Fibroblast of lung (primary cell): ENCODE measurements at regions not wholly inside any gene's neighbourhood (a gene's known extent, or its start where the extent isn't known, plus 50 kb on each side); places are given as distances from the start of the nearest gene placed in this dataset.

Source experiments
- DNase-seq, 2 donors: peaks; one replicate each; pipeline versions ENCODE4 v3.0.0 to v3.0.0-alpha.2; 2010; ENCODE audit warnings: low read depth in 2 of 2
- H2AFZ ChIP-seq: 2 replicates; pipeline ENCODE4 v1.5.1; 2012; ENCODE audit warnings: low read length, control low read depth, inconsistent platforms
- H3K27ac ChIP-seq: 2 replicates; pipeline ENCODE4 v1.5.1; 2011; ENCODE audit warnings: low read length, control low read depth; ENCODE audit not compliant: insufficient read depth
- H3K27me3 ChIP-seq: 2 replicates; pipeline ENCODE4 v1.5.1; 2011; ENCODE audit warnings: mild to moderate bottlenecking, low read length; ENCODE audit not compliant: control insufficient read depth, insufficient read depth
- H3K36me3 ChIP-seq: 2 replicates; pipeline ENCODE4 v1.5.1; 2011; ENCODE audit warnings: low read length; ENCODE audit not compliant: control insufficient read depth, insufficient read depth
- H3K4me1 ChIP-seq: 2 replicates; pipeline ENCODE4 v1.5.1; 2011; ENCODE audit warnings: low read length; ENCODE audit not compliant: control insufficient read depth, insufficient read depth; ENCODE audit errors: extremely low read depth
- H3K4me2 ChIP-seq: 2 replicates; pipeline ENCODE4 v1.5.1; 2011; ENCODE audit warnings: low read length, control low read depth; ENCODE audit not compliant: insufficient read depth; ENCODE audit errors: extremely low read depth
- H3K4me3 ChIP-seq, 4 experiments: fragments of 200-600 bp in 1 of 4; sonication (generic) in 1 of 4; replicated peaks in 1 of 4; 2 replicates each; pipeline ENCODE4 v1.5.1; 2011 to 2016; ENCODE audit warnings: low read length in 4 of 4, low read depth in 3 of 4, mild to moderate bottlenecking in 3 of 4, control low read depth in 2 of 4, inconsistent platforms in 1 of 4, mixed read lengths in 1 of 4; ENCODE audit not compliant: insufficient read depth in 1 of 4; ENCODE audit errors: control extremely low read depth in 1 of 4
- H3K79me2 ChIP-seq: 2 replicates; pipeline ENCODE4 v1.5.1; 2012; ENCODE audit warnings: mild to moderate bottlenecking, low read length, inconsistent platforms; ENCODE audit not compliant: control insufficient read depth, insufficient read depth
- H3K9ac ChIP-seq: 2 replicates; pipeline ENCODE4 v1.5.1; 2011; ENCODE audit warnings: mild to moderate bottlenecking, low read length, control low read depth; ENCODE audit not compliant: insufficient read depth
- H3K9me3 ChIP-seq: 2 replicates; pipeline ENCODE4 v1.5.1; 2012; ENCODE audit warnings: low read depth, low read length; ENCODE audit not compliant: control insufficient read depth, insufficient read depth
- H4K20me1 ChIP-seq: 2 replicates; pipeline ENCODE4 v1.5.1; 2011; ENCODE audit warnings: low read length; ENCODE audit not compliant: control insufficient read depth, insufficient read depth; ENCODE audit errors: extremely low read depth
- EZH2 ChIP-seq: IDR thresholded peaks from 2 replicates; pipeline ENCODE4 v1.5.1; 2012; ENCODE audit warnings: low read length, control low read depth, mild to moderate bottlenecking; ENCODE audit errors: missing control alignments
- TF ChIP-seq, protein P1 (sequence below), 2 donors: IDR thresholded peaks in 1 of 2; conservative IDR thresholded peaks in 1 of 2; 1 replicate in 1 of 2; 2 replicates in 1 of 2; pipeline ENCODE4 v1.5.1; 2011 to 2012; ENCODE audit warnings: low read length in 2 of 2, control low read depth in 1 of 2, inconsistent platforms in 1 of 2, low read depth in 1 of 2, mild to moderate bottlenecking in 1 of 2

DNA sequence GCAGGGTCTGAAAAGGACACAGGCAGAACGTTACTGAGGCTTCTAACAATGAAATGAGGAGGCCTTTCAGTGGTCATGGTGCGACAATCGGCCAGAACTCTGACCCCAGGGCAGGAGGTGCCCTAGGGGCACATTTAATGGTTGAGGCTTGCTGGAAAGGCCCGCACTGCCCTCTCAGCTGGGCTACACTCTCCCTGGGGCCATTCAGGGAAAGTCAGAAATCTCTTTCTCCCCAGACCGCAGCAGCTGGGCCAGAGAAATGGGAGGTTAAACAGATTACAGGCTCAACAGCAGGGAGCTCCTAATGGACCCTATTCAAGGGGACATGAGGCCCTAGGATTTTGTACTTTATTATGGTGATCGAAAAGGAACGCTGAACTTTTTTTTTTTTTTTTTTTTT lies 85.6 kb upstream of the FGFR2 start:
- H3K9me3 ChIP-seq, result no peaks in the 10 kb centered on the region
- H2AFZ ChIP-seq, result no peak overlapping the region
- H4K20me1 ChIP-seq, result no peaks in the 10 kb centered on the region
- H3K27ac ChIP-seq, result no peak overlapping the region
- H3K27me3 ChIP-seq, result no peaks in the 10 kb centered on the region
- no peak overlapping the region for H3K4me2 ChIP-seq
- DNase-seq, result no peak
- no peaks in the 10 kb centered on the region for H3K79me2 ChIP-seq
- no peak overlapping the region for H3K9ac ChIP-seq
- no peak overlapping the region for H3K4me3 ChIP-seq
- H3K36me3 ChIP-seq, result no peaks in the 10 kb centered on the region
- no peaks in the 10 kb centered on the region for H3K4me1 ChIP-seq
- no peak for TF ChIP-seq EZH2
- TF ChIP-seq, protein P1, sequence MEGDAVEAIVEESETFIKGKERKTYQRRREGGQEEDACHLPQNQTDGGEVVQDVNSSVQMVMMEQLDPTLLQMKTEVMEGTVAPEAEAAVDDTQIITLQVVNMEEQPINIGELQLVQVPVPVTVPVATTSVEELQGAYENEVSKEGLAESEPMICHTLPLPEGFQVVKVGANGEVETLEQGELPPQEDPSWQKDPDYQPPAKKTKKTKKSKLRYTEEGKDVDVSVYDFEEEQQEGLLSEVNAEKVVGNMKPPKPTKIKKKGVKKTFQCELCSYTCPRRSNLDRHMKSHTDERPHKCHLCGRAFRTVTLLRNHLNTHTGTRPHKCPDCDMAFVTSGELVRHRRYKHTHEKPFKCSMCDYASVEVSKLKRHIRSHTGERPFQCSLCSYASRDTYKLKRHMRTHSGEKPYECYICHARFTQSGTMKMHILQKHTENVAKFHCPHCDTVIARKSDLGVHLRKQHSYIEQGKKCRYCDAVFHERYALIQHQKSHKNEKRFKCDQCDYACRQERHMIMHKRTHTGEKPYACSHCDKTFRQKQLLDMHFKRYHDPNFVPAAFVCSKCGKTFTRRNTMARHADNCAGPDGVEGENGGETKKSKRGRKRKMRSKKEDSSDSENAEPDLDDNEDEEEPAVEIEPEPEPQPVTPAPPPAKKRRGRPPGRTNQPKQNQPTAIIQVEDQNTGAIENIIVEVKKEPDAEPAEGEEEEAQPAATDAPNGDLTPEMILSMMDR (conservative IDR thresholded peaks at IDR 0.05 in 1 of 2, IDR thresholded peaks at IDR 0.05 in 1 of 2; ENCODE audit: low read depth in 1 of 2, low read length in 2 of 2), result no peak

DNA sequence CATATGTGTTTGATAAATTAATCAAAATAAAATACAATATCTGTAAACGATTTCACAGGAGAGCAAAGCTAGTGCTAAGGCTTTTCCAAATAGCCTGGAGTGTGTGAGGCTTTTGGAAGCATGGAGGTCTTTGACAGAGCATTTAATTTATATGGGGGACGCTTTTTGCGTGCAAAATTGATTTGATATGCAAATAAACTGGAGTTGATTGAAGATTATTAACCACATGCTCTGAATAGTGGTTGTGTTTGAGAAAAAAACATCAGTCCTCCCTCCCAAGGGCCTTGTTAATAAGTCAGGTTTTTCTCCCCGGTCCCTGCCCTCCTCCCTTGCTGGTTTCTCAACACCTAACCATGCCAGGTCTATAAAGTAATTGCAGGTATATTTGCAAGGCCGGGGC lies 85.1 kb upstream of the FGFR2 start:
- no peaks in the 10 kb centered on the region for H3K79me2 ChIP-seq
- no peak for TF ChIP-seq EZH2
- TF ChIP-seq, protein P1 (conservative IDR thresholded peaks at IDR 0.05 in 1 of 2, IDR thresholded peaks at IDR 0.05 in 1 of 2; ENCODE audit: low read depth in 1 of 2, low read length in 2 of 2), result no peak
- H3K27ac ChIP-seq, result no peak overlapping the region
- no peak overlapping the region for H2AFZ ChIP-seq
- no peak overlapping the region for H3K4me3 ChIP-seq
- H3K9me3 ChIP-seq, result no peaks in the 10 kb centered on the region
- no peak for DNase-seq
- no peaks in the 10 kb centered on the region for H3K4me1 ChIP-seq
- no peak overlapping the region for H3K9ac ChIP-seq
- no peak overlapping the region for H3K4me2 ChIP-seq
- no peaks in the 10 kb centered on the region for H3K36me3 ChIP-seq
- H4K20me1 ChIP-seq, result no peaks in the 10 kb centered on the region
- no peaks in the 10 kb centered on the region for H3K27me3 ChIP-seq

DNA sequence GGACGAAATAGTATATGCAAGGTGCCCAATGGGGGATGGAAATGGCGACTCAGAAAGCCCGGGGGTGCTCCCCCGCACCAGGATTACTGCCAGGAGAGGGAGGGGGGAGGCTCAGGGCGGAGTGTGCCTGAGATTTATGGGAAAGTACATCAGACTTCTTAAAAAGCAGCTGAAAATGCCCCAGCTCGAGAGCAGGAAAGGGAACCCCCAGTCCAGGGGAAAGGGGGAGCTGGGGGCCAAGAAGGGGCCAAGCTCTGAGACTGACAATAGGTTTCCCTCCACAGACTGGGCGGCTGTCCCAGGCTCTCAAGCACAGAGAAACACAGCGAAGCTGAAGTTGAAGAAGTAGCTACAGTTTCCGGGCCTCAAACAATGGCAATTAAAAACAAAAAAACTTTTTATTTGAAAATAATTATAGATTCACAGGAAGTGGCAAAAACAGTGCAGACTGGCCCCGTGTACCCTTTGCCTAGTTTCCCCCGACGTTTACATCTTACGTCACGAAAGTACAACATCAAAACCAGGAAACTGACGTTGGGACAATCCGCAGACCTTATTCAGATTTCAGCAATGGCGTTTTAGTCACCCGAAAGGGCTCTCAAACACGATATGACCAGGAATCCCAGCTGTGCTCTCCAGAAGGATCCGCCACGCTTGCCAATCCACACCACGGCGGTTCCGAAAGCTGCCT lies 83.9 kb upstream of the FGFR2 start:
- Histone ChIP-seq H3K4me3 (no peak overlapping the region), H3K36me3 (no peaks in the 10 kb centered on the region), H3K27me3 (no peaks in the 10 kb centered on the region), H3K4me2 (no peak overlapping the region), H3K27ac (no peak overlapping the region), H3K9me3 (no peaks in the 10 kb centered on the region), H3K79me2 (no peaks in the 10 kb centered on the region), H3K9ac (no peak overlapping the region), H2AFZ (no peak overlapping the region), H3K4me1 (no peaks in the 10 kb centered on the region), H4K20me1 (no peaks in the 10 kb centered on the region)
- no peak for DNase-seq
- TF ChIP-seq EZH2, result no peak
- TF ChIP-seq, protein P1 (conservative IDR thresholded peaks at IDR 0.05 in 1 of 2, IDR thresholded peaks at IDR 0.05 in 1 of 2; ENCODE audit: low read depth in 1 of 2, low read length in 2 of 2), result no peak
